H1 (cell line): ENCODE measurements at regions not wholly inside any gene's neighbourhood (a gene's known extent, or its start where the extent isn't known, plus 50 kb on each side); places are given as distances from the start of the nearest gene placed in this dataset.

Experiments
- CBX5 ChIP-seq: fragments of 300-800, 300-1000 bp; sonication (generic); IDR thresholded peaks from 2 replicates; pipeline ENCODE4 v1.7.1; 2016; ENCODE audit warnings: antibody characterized with exemption, low read length, low read depth
- CTCF ChIP-seq, 3 experiments: IDR thresholded peaks; 1 replicate in 2 of 3; 2 replicates in 1 of 3; pipeline versions ENCODE4 v1.5.1 to v1.6.1; 2011; ENCODE audit warnings: low read length in 3 of 3, mild to moderate bottlenecking in 3 of 3, inconsistent platforms in 2 of 3, low read depth in 1 of 3, moderate library complexity in 1 of 3; ENCODE audit not compliant: insufficient read depth in 1 of 3; ENCODE audit errors: control extremely low read depth in 1 of 3
- EP300 ChIP-seq, 2 experiments: IDR thresholded peaks; 1 replicate in 1 of 2; 2 replicates in 1 of 2; pipeline ENCODE4 v1.6.1; 2011 to 2012; ENCODE audit warnings: low read depth in 2 of 2, low read length in 2 of 2, mild to moderate bottlenecking in 2 of 2, borderline replicate concordance in 1 of 2, inconsistent platforms in 1 of 2, moderate library complexity in 1 of 2
- GABPA ChIP-seq: IDR thresholded peaks from 2 replicates; pipeline ENCODE4 v1.6.1; 2011; ENCODE audit warnings: mild to moderate bottlenecking, low read length, moderate library complexity, borderline replicate concordance; ENCODE audit not compliant: insufficient read depth
- KDM5A ChIP-seq: fragments of 200-600 bp; IDR thresholded peaks from 2 replicates; pipeline ENCODE4 v1.7.1; 2012; ENCODE audit warnings: mild to moderate bottlenecking, low read length, inconsistent platforms, mixed read lengths
- POLR2A ChIP-seq, 2 experiments: IDR thresholded peaks; 1 replicate in 1 of 2; 2 replicates in 1 of 2; pipeline ENCODE4 v1.6.1; 2011; ENCODE audit warnings: low read depth in 2 of 2, low read length in 2 of 2, mild to moderate bottlenecking in 2 of 2; ENCODE audit errors: control extremely low read depth in 1 of 2
- TAF7 ChIP-seq: optimal IDR thresholded peaks from 2 replicates; pipeline ENCODE3; 2011; ENCODE audit warnings: low read depth, mild to moderate bottlenecking, inconsistent platforms, low read length, moderate library complexity, borderline replicate concordance

GRCh38 chr18:65257149-65257548 lies 493.7 kb upstream of the CDH7 start:
- TF ChIP-seq CBX5 (no peak), KDM5A (no peak), GABPA (no peak), POLR2A (IDR thresholded peaks at IDR 0.05; ENCODE audit: control extremely low read depth in 1 of 2, low read depth in 2 of 2, low read length in 2 of 2) (no peak), CTCF (IDR thresholded peaks at IDR 0.05; ENCODE audit: control extremely low read depth in 1 of 3, insufficient read depth in 1 of 3, low read depth in 1 of 3, low read length in 3 of 3) (no peak), EP300 (IDR thresholded peaks at IDR 0.05; ENCODE audit: borderline replicate concordance in 1 of 2, low read depth in 2 of 2, low read length in 2 of 2) (no peak), TAF7 (no peak)
